OCI-LY3 (cell line): ENCODE measurements at regions not wholly inside any gene's neighbourhood (a gene's known extent, or its start where the extent isn't known, plus 50 kb on each side); places are given as distances from the start of the nearest gene placed in this dataset.

Source experiments
- H2AFZ ChIP-seq: fragments of 200-600, 300-600 bp; shearing (Covaris generic); 2 replicates; pipeline ENCODE4 v1.6.0; 2014; ENCODE audit warnings: antibody characterized with exemption, low read depth, low read length
- H3K27ac ChIP-seq: fragments of 200-600, 300-600 bp; sonication (generic); 2 replicates; pipeline ENCODE4 v1.5.1; 2014; ENCODE audit warnings: mild to moderate bottlenecking, low read length, moderate library complexity, mixed read lengths
- H3K27me3 ChIP-seq: fragments of 200-600, 300-600 bp; sonication (generic); 2 replicates; pipeline ENCODE4 v1.6.1; 2014; ENCODE audit warnings: low read depth, low read length, mixed read lengths
- H3K36me3 ChIP-seq: fragments of 200-600, 300-600 bp; sonication (generic); replicated peaks from 2 replicates; pipeline ENCODE3; 2014; ENCODE audit warnings: low read depth, low read length, mixed read lengths
- H3K4me1 ChIP-seq: fragments of 300-600, 200-600 bp; sonication (generic); 2 replicates; pipeline ENCODE4 v1.6.1; 2014; ENCODE audit warnings: low read length, mixed read lengths
- H3K4me2 ChIP-seq: fragments of 200-600, 300-600 bp; sonication (generic); 2 replicates; pipeline ENCODE4 v1.6.1; 2014; ENCODE audit warnings: low read length, mixed read lengths
- H3K4me3 ChIP-seq: fragments of 300-600, 200-600 bp; sonication (generic); 2 replicates; pipeline ENCODE4 v1.5.1; 2014; ENCODE audit warnings: antibody characterized with exemption, mild to moderate bottlenecking, low read length, moderate library complexity
- H3K79me2 ChIP-seq: fragments of 300-600, 200-600 bp; shearing (Covaris generic); 2 replicates; pipeline ENCODE4 v1.6.1; 2014; ENCODE audit warnings: mild to moderate bottlenecking, low read length, mixed read lengths
- H3K9ac ChIP-seq: fragments of 300-600, 200-600 bp; shearing (Covaris generic); 2 replicates; pipeline ENCODE4 v1.6.0; 2014; ENCODE audit warnings: mild to moderate bottlenecking, low read length, moderate library complexity
- H3K9me3 ChIP-seq: fragments of 200-600, 300-600 bp; shearing (Covaris generic); 2 replicates; pipeline ENCODE4 v1.6.1; 2014; ENCODE audit warnings: low read length, mixed read lengths; ENCODE audit not compliant: insufficient read depth
- H4K20me1 ChIP-seq: fragments of 200-600, 300-600 bp; sonication (generic); 2 replicates; pipeline ENCODE4 v1.6.1; 2016; ENCODE audit warnings: low read length, mixed read lengths; ENCODE audit not compliant: insufficient read depth
- EZH2phosphoT487 ChIP-seq: fragments of 200-600 bp; shearing (Covaris generic); IDR thresholded peaks from 2 replicates; pipeline ENCODE4 v1.6.1; 2018; ENCODE audit warnings: antibody characterized with exemption, mixed run types, low read depth
- TF ChIP-seq, protein P1 (sequence below): fragments of 200-600, 300-600 bp; sonication (generic); IDR thresholded peaks from 2 replicates; pipeline ENCODE4 v1.5.1; 2014; ENCODE audit warnings: antibody characterized with exemption, low read length, low read depth

DNA sequence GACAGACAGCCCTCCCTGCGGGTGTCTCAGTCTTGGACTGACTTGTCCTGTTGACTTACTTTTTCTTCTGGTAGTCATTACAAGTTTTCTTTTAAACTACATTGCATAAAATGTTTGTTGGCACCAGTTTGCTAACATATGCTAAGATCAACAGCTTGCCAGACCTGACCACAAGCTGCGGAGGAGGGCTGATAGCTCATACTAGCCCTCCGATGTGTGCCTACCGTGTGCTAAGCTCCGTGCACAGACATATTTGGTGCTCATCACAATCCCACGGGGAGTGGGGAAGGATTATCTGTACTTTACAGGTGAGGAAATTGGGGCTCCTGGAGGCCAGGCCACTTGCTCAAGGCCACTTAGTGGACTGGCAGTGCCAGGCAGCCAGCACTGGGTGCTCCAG is 72.8 kb upstream of the YPEL5 start:
- no peaks in the 10 kb centered on the region for H3K4me1 ChIP-seq

DNA sequence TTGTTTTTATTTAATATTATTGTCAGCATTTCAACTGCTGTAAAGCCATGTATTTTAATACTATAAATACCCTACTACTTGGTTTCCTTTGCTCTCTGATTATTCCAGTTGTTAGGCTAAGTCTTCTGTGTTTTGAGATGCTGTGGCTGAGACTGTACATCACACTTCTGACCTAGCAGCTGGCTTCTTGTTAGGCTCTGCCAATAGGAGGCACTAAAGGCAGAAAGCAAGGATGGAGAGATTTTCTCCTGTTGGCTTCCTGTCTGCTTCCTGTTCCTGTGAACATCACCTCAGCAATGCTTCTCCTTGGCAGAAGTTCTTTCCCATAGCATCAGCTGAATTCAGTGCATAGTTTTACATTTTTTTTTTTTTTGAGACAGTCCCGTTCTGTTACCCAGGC is 68.3 kb upstream of the YPEL5 start:
- Histone ChIP-seq H3K4me3 (no peak overlapping the region), H3K9ac (no peak overlapping the region), H3K27ac (no peak overlapping the region), H2AFZ (no peak overlapping the region), H4K20me1 (no peaks in the 10 kb centered on the region), H3K27me3 (peaks cover 16% of the 10 kb centered on the region), H3K36me3 (no peaks in the 10 kb centered on the region), H3K9me3 (no peaks in the 10 kb centered on the region), H3K79me2 (no peaks in the 10 kb centered on the region), H3K4me2 (no peak overlapping the region), H3K4me1 (no peaks in the 10 kb centered on the region)
- TF ChIP-seq EZH2phosphoT487 = no peak
- TF ChIP-seq, protein P1, sequence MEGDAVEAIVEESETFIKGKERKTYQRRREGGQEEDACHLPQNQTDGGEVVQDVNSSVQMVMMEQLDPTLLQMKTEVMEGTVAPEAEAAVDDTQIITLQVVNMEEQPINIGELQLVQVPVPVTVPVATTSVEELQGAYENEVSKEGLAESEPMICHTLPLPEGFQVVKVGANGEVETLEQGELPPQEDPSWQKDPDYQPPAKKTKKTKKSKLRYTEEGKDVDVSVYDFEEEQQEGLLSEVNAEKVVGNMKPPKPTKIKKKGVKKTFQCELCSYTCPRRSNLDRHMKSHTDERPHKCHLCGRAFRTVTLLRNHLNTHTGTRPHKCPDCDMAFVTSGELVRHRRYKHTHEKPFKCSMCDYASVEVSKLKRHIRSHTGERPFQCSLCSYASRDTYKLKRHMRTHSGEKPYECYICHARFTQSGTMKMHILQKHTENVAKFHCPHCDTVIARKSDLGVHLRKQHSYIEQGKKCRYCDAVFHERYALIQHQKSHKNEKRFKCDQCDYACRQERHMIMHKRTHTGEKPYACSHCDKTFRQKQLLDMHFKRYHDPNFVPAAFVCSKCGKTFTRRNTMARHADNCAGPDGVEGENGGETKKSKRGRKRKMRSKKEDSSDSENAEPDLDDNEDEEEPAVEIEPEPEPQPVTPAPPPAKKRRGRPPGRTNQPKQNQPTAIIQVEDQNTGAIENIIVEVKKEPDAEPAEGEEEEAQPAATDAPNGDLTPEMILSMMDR = no peak

More for the DNA sequence above, 72.8 kb upstream of the YPEL5 start:
- Histone ChIP-seq H4K20me1 (no peaks in the 10 kb centered on the region), H3K36me3 (no peaks in the 10 kb centered on the region), H3K4me3 (no peak overlapping the region), H2AFZ (no peak overlapping the region), H3K9ac (no peak overlapping the region), H3K27me3 (peaks cover 27% of the 10 kb centered on the region), H3K79me2 (no peaks in the 10 kb centered on the region), H3K27ac (no peak overlapping the region), H3K4me2 (no peak overlapping the region), H3K9me3 (no peaks in the 10 kb centered on the region)
- no peak for TF ChIP-seq EZH2phosphoT487
- TF ChIP-seq, protein P1 = no peak

DNA sequence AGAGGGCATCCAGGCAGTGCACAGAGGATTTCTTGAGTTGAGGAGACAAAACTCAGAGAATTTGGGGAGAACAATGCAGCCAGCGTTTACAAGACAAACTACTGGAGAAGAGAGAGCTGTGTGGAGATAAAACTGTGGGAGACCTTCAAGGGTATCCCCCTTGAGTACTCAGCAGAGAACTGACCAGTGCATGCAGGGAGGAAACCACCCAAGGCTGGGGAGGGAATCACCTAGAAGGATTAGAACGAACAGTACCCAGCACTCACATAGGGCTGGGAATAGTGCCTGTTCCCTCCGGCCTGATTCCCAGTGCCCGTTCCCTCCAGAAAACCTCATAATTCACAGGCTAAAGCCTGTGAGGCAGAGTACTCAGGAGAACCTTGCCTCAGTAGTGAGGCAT is 61.9 kb upstream of the YPEL5 start:
- Histone ChIP-seq H3K79me2 (no peaks in the 10 kb centered on the region), H3K9me3 (no peaks in the 10 kb centered on the region), H3K4me2 (no peak overlapping the region), H3K27me3 (peaks cover 33% of the 10 kb centered on the region), H3K36me3 (no peaks in the 10 kb centered on the region), H3K27ac (no peak overlapping the region), H3K4me3 (no peak overlapping the region), H2AFZ (no peak overlapping the region), H3K9ac (no peak overlapping the region), H3K4me1 (no peaks in the 10 kb centered on the region), H4K20me1 (no peaks in the 10 kb centered on the region)
- TF ChIP-seq, protein P1 = no peak
- TF ChIP-seq EZH2phosphoT487 = no peak

DNA sequence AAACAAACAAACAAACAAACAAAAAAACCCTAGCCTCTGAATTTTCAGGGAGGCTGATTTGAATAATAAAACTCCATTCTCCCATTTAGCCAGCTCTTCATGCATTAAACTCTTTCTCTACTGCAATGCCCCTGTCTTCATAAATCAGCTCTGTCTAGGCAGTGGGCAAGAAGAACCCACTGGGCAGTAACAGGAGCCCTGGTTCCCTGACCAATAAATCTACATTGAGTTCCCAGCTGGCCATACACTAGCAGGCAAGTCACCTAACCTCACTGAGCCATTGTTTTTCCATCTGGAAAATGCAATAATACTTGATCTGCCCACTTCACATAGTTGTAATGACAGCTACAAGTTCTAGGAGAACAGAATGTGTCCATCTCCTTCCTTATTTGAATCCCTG is 57.6 kb upstream of the YPEL5 start:
- TF ChIP-seq, protein P1 = no peak
- TF ChIP-seq EZH2phosphoT487 = no peak
- no peaks in the 10 kb centered on the region for H3K9me3 ChIP-seq

More for the DNA sequence above, 57.6 kb upstream of the YPEL5 start:
- H3K4me1 ChIP-seq = peaks cover 6% of the 10 kb centered on the region; the same call in 1 of the 2 replicates
- no peak overlapping the region for H2AFZ ChIP-seq
- no peaks in the 10 kb centered on the region for H3K79me2 ChIP-seq
- H3K4me2 ChIP-seq = no peak overlapping the region
- no peak overlapping the region for H3K4me3 ChIP-seq
- no peaks in the 10 kb centered on the region for H4K20me1 ChIP-seq
- peaks cover 45% of the 10 kb centered on the region for H3K27me3 ChIP-seq
- no peak overlapping the region for H3K9ac ChIP-seq
- H3K36me3 ChIP-seq = no peaks in the 10 kb centered on the region
- H3K27ac ChIP-seq = no peak overlapping the region
